NOMO-1 treated with dmso at 0.1 percent for 144 hours (cell line): ENCODE measurements at regions not wholly inside any gene's neighbourhood (a gene's known extent, or its start where the extent isn't known, plus 50 kb on each side); places are given as distances from the start of the nearest gene placed in this dataset.

Experiments
- DNase-seq: peaks from one replicate; lab custom pipeline; 2025; ENCODE audit not compliant: unreplicated experiment; lab: John Stamatoyannopoulos, UW

GRCh38 chr6:84280639-84281038 is 53.2 kb upstream of the CEP162 start:
- no peak for DNase-seq

- DNase-seq, result no peak
Measured at GRCh38 chr6:84280030-84280429, 52.6 kb upstream of the CEP162 start.

GRCh38 chr6:84278321-84278998 is 51.0 kb upstream of the CEP162 start:
- no peak for DNase-seq
